Heart left ventricle (tissue), 16 donors: ENCODE measurements at regions not wholly inside any gene's neighbourhood (a gene's known extent, or its start where the extent isn't known, plus 50 kb on each side); places are given as distances from the start of the nearest gene placed in this dataset.

Experiments
- ATAC-seq, 4 donors: fragments of 200-7000 bp; cut with Tn5 transposase; one replicate each; pipeline ENCODE4 v1.9.1; 2020 to 2022; ENCODE audit warnings: moderate library complexity in 4 of 4, mild to moderate bottlenecking in 3 of 4, moderate number of reproducible peaks in 1 of 4
- DNase-seq, 5 donors: peaks; one replicate each; pipeline ENCODE4 v3.0.0-alpha.2; 2020
- H3K27ac ChIP-seq, 12 donors: fragments of 200-600 bp; sonication (generic) in 4 of 12; one replicate each; pipeline versions ENCODE4 v1.5.0 to v1.8.0; 2016 to 2022; ENCODE audit warnings: mild to moderate bottlenecking in 2 of 12
- H3K27me3 ChIP-seq, 9 donors: fragments of 200-600 bp; sonication (generic) in 2 of 9; one replicate each; pipeline versions ENCODE4 v1.5.1 to v1.8.0; 2016 to 2022; ENCODE audit warnings: mild to moderate bottlenecking in 3 of 9
- H3K36me3 ChIP-seq, 9 donors: fragments of 200-600 bp; sonication (generic) in 2 of 9; one replicate each; pipeline versions ENCODE4 v1.5.0 to v1.8.0; 2018 to 2022; ENCODE audit warnings: mild to moderate bottlenecking in 2 of 9
- H3K4me1 ChIP-seq, 12 donors: fragments of 200-600 bp; sonication (generic) in 4 of 12; one replicate each; pipeline versions ENCODE4 v1.5.0 to v1.8.0; 2016 to 2022; ENCODE audit warnings: mild to moderate bottlenecking in 3 of 12
- H3K4me3 ChIP-seq, 12 donors: fragments of 200-600 bp; sonication (generic) in 4 of 12; one replicate each; pipeline versions ENCODE4 v1.5.0 to v1.8.0; 2017 to 2022; ENCODE audit warnings: mild to moderate bottlenecking in 9 of 12, moderate library complexity in 4 of 12
- H3K9me3 ChIP-seq, 12 donors: fragments of 200-600 bp; sonication (generic) in 4 of 12; one replicate each; pipeline versions ENCODE4 v1.5.0 to v1.8.0; 2016 to 2022; ENCODE audit warnings: mild to moderate bottlenecking in 1 of 12
- POLR2A ChIP-seq, 2 donors: fragments of 450-650 bp; IDR thresholded peaks; one replicate each; pipeline ENCODE4 v1.6.1; 2017; ENCODE audit warnings: antibody characterized with exemption in 2 of 2, mild to moderate bottlenecking in 2 of 2, moderate library complexity in 2 of 2
- WGBS, 4 donors: extraction: QIAGEN DNeasy Blood & Tissue Kit in 2 of 4; methylation state at CpG; one replicate each; pipeline versions ENCODE4 v1.1.5 to v1.1.7; 2013 to 2018; 5-methylcytosine and 5-hydroxymethylcytosine counted together
- intact Hi-C, 10 donors: fragments of 100-400 bp; cut with DNase I; formaldehyde crosslinking; loops; one replicate each; pipeline versions ENCODE4 v1.11.1 to v1.14.2; 2022
- TF ChIP-seq, protein P1 (sequence below), 12 donors: fragments of 200-600 bp; sonication (generic) in 4 of 12; IDR thresholded peaks; one replicate each; pipeline versions ENCODE4 v1.5.0 to v1.8.0; 2018 to 2022; ENCODE audit warnings: antibody characterized with exemption in 12 of 12, mild to moderate bottlenecking in 5 of 12
- donor health status: ischemic (EF 13 %, LVEDD 7.1; RV severe dilation, severe dysfunction).
- donor health status: healthy with polysubstance abuse.
- donor health status: DM: no; HTN: yes; CAD: no.
- donor health status: DM: no; HTN: no; CAD: no.
- donor health status: ischemic (EF 25% LVEDD 6.9; RV normal size, moderate dysfunction).
- donor health status: ischemic (EF 25% LVEDD 5.7; RV mildly dilated, moderate dysfunction).
- donor health status: healthy.
- donor health status: DM: yes; HTN: yes; CAD: no.
- donor health status: ischemic (EF 35%, LVEDD 5.7; RV mildly dilated, moderate dysfunction).
- donor health status: nonischemic (EF 11% LVEDD 7.7; RV severe dilation, severe dysfunction).
- donor health status: DM: yes; HTN: yes; CAD: no.
- donor health status: PGD.
- donor health status: ischemic (EF 29% LVEDD 5.4; RV normal size, mild dysfunction).
- donor health status: nonischemic (EF 23%, LVEDD 6.1; RV moderate dilation, normal function).

DNA sequence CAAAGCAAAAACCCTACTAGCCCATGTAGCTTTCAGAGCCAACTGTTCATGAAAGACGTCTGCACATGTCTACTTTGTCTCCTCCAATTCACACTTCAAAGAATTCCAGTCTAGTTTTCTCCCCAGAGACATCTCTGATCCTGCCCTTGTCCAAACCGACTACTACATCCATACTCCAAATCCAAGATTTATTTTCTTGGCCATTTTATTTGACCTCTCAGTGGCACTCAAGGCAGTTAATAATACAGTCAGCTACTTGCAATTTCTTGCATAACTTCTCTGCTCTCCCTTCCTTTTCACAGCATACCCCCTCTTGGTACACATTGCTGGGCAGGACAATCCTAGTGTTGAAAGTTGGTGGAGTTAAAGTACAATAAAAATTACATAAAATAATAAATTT, 170.9 kb upstream of the INHBA start:
- intact Hi-C loops = no loop called here

GRCh38 chr7:41872966-41873365, 170.1 kb upstream of the INHBA start:
- Histone ChIP-seq H3K4me1 (peaks cover 0 to 17% (median 1%) of the 10 kb centered on the region in 12 donors), H3K27me3 (peaks cover 0 to 2% (median 0%) of the 10 kb centered on the region in 9 donors), H3K9me3 (no peaks in the 10 kb centered on the region), H3K36me3 (no peaks in the 10 kb centered on the region), H3K4me3 (no peak overlapping the region), H3K27ac (no peak overlapping the region)
- 71 to 86% (median 83%) methylated on average over 1 of the region's 1 CpG for WGBS, 4 donors
- intact Hi-C loops = no loop called here
- DNase-seq = no peak
- TF ChIP-seq, protein P1, sequence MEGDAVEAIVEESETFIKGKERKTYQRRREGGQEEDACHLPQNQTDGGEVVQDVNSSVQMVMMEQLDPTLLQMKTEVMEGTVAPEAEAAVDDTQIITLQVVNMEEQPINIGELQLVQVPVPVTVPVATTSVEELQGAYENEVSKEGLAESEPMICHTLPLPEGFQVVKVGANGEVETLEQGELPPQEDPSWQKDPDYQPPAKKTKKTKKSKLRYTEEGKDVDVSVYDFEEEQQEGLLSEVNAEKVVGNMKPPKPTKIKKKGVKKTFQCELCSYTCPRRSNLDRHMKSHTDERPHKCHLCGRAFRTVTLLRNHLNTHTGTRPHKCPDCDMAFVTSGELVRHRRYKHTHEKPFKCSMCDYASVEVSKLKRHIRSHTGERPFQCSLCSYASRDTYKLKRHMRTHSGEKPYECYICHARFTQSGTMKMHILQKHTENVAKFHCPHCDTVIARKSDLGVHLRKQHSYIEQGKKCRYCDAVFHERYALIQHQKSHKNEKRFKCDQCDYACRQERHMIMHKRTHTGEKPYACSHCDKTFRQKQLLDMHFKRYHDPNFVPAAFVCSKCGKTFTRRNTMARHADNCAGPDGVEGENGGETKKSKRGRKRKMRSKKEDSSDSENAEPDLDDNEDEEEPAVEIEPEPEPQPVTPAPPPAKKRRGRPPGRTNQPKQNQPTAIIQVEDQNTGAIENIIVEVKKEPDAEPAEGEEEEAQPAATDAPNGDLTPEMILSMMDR (IDR thresholded peaks at IDR 0.05) = no peak
- TF ChIP-seq POLR2A (IDR thresholded peaks at IDR 0.05) = no peak
- ATAC-seq = no peak

More for the DNA sequence above, 170.9 kb upstream of the INHBA start:
- Histone ChIP-seq H3K36me3 (no peaks in the 10 kb centered on the region), H3K4me1 (peaks cover 0 to 17% (median 1%) of the 10 kb centered on the region in 12 donors), H3K27me3 (peaks cover 0 to 2% (median 0%) of the 10 kb centered on the region in 9 donors), H3K27ac (no peak overlapping the region), H3K9me3 (no peaks in the 10 kb centered on the region), H3K4me3 (no peak overlapping the region)
- DNase-seq (no peak), ATAC-seq (no peak)
- WGBS, 4 donors = 62 to 69% (median 66%) methylated on average over 2 of the region's 2 CpGs
- TF ChIP-seq POLR2A (IDR thresholded peaks at IDR 0.05) = no peak
- TF ChIP-seq, protein P1 (IDR thresholded peaks at IDR 0.05) = no peak

- intact Hi-C loops = no loop called here
- ATAC-seq (no peak), DNase-seq (no peak)
- H3K4me1 ChIP-seq = peaks cover 0 to 17% (median 1%) of the 10 kb centered on the region in 12 donors
- H3K9me3 ChIP-seq = peaks cover 0 to 12% (median under 1%) of the 10 kb centered on the region in 12 donors
- no peaks in the 10 kb centered on the region for H3K36me3 ChIP-seq
- TF ChIP-seq POLR2A (IDR thresholded peaks at IDR 0.05) = no peak
- TF ChIP-seq, protein P1 (IDR thresholded peaks at IDR 0.05) = no peak
- H3K27ac ChIP-seq = peak overlapping the region in 6 of 12 donors; percentile 15 to 75 (median 59)
- peaks cover 0 to 2% (median 0%) of the 10 kb centered on the region in 9 donors for H3K27me3 ChIP-seq
- no peak overlapping the region for H3K4me3 ChIP-seq
- WGBS, 4 donors = 71 to 87% (median 79%) methylated on average over 1 of the region's 1 CpG
Measured at GRCh38 chr7:41870461-41871138, 167.7 kb upstream of the INHBA start.

DNA sequence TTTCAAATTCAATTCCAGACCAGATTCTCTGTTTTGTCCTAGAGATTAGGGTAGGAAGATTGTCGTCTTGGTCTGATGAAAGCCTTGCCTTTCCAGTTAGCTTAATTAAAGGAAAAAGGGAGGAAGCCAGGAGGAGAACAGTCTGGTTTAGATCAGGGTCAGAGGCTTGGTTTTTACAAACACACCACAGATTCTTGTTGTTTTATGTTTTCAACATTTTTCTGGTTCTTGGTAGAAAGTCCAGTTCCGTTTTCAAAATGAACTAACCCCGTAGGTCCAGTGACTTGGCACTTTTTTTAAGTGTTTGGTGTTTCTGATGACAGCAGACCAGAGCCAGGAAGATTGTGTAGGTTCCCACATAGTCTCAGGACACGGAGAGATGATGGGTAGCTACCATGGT, 167.1 kb upstream of the INHBA start:
- H3K4me3 ChIP-seq = no peak overlapping the region

More for the DNA sequence above, 167.1 kb upstream of the INHBA start:
- Histone ChIP-seq H3K9me3 (peaks cover 0 to 18% (median 6%) of the 10 kb centered on the region in 12 donors), H3K36me3 (no peaks in the 10 kb centered on the region), H3K27me3 (peaks cover 0 to 2% (median 0%) of the 10 kb centered on the region in 9 donors), H3K4me1 (peaks cover 0 to 17% (median 1%) of the 10 kb centered on the region in 12 donors), H3K27ac (peak overlapping the region in 6 of 12 donors; percentile 15 to 75 (median 59))
- ATAC-seq (peak in 2 of 4 donors; percentile 26 to 48), DNase-seq (no peak)
- TF ChIP-seq POLR2A (IDR thresholded peaks at IDR 0.05) = no peak
- TF ChIP-seq, protein P1 (IDR thresholded peaks at IDR 0.05) = no peak
- WGBS, 4 donors = 59 to 70% (median 65%) methylated on average over 4 of the region's 4 CpGs
- intact Hi-C loops = no loop called here
